Panc1 (cell line): ENCODE measurements at regions not wholly inside any gene's neighbourhood (a gene's known extent, or its start where the extent isn't known, plus 50 kb on each side); places are given as distances from the start of the nearest gene placed in this dataset.

Experiments used
- ATAC-seq: fragments of 200-7000 bp; cut with Tn5 transposase; 2 replicates; pipeline ENCODE4 v1.9.1; 2020; ENCODE audit warnings: mild to moderate bottlenecking, moderate library complexity
- BruUV-seq: library from RNA; stranded (reverse); fragments of 400-500 nt; replicated peaks from 2 replicates; lab custom pipeline; 2021; lab: Mats Ljungman, UMichigan
- CTCF ChIA-PET: fragments of 300-600 bp; sonication (Branson Sonifier 250); formaldehyde crosslinking; loops from one replicate; lab custom pipeline; 2022; ENCODE audit warnings: antibody characterized with exemption; lab: Charles Lee
- POLR2A ChIA-PET: fragments of 300-600 bp; sonication (Branson Sonifier 250); formaldehyde crosslinking; loops from one replicate; lab custom pipeline; 2022; ENCODE audit warnings: antibody characterized with exemption; lab: Charles Lee
- DNase-seq: peaks from one replicate; pipeline ENCODE4 v3.0.0-alpha.2; 2010; ENCODE audit warnings: low read depth, low spot score
- H3K27ac ChIP-seq: 2 replicates; pipeline ENCODE4 v1.5.1; 2011; ENCODE audit warnings: mild to moderate bottlenecking, low read length, inconsistent platforms
- H3K27me3 ChIP-seq: fragments of 200-500 bp; sonication (Bioruptor generic); 2 replicates; pipeline ENCODE4 v1.6.0; 2014; ENCODE audit warnings: low read length, inconsistent platforms; ENCODE audit not compliant: control insufficient read depth, insufficient read depth
- H3K36me3 ChIP-seq: fragments of 200-500 bp; sonication (Bioruptor generic); 2 replicates; pipeline ENCODE4 v1.5.1; 2014; ENCODE audit warnings: inconsistent platforms, mild to moderate bottlenecking, low read length, moderate library complexity; ENCODE audit not compliant: control insufficient read depth, insufficient read depth
- H3K4me1 ChIP-seq: 2 replicates; pipeline ENCODE4 v1.5.1; 2011; ENCODE audit warnings: inconsistent platforms, mild to moderate bottlenecking, low read length, moderate library complexity; ENCODE audit not compliant: control insufficient read depth, insufficient read depth
- H3K4me3 ChIP-seq, 2 experiments: 2 replicates each; pipeline ENCODE4 v1.5.1; 2011 to 2012; ENCODE audit warnings: low read depth in 2 of 2, low read length in 2 of 2, mild to moderate bottlenecking in 2 of 2, inconsistent platforms in 1 of 2, moderate library complexity in 1 of 2
- H3K9me3 ChIP-seq: fragments of 200-500 bp; sonication (Bioruptor generic); 2 replicates; pipeline ENCODE4 v1.5.1; 2014; ENCODE audit warnings: low read depth, mild to moderate bottlenecking, inconsistent platforms, low read length, moderate library complexity; ENCODE audit not compliant: control insufficient read depth, insufficient read depth
- POLR2AphosphoS5 ChIP-seq: IDR thresholded peaks from 2 replicates; pipeline ENCODE4 v1.6.1; 2012; ENCODE audit warnings: mild to moderate bottlenecking, low read depth, low read length, moderate library complexity
- SIN3A ChIP-seq: IDR thresholded peaks from 2 replicates; pipeline ENCODE4 v1.6.1; 2012; ENCODE audit warnings: low read depth, mild to moderate bottlenecking, low read length, moderate library complexity, borderline replicate concordance; ENCODE audit not compliant: insufficient read depth
- TCF7L2 ChIP-seq: IDR thresholded peaks from 2 replicates; pipeline ENCODE4 v1.6.1; 2011; ENCODE audit warnings: mild to moderate bottlenecking, low read depth, low read length, inconsistent platforms
- in situ Hi-C: cut with HindIII; loops from 2 replicates; pipeline ENCODE4 v1.10.0; 2016; ENCODE audit warnings: low sequenced_read_pairs, low pct_unique_long_range_greater_than_20kb
- intact Hi-C: fragments of 100-400 bp; cut with micrococcal nuclease; formaldehyde crosslinking; loops from one replicate; pipeline ENCODE4 v1.10.0; 2022; ENCODE audit not compliant: unreplicated experiment
- TF ChIP-seq, protein P1 (sequence below), 2 experiments: IDR thresholded peaks; 2 replicates each; pipeline ENCODE4 v1.6.1; 2011 to 2012; ENCODE audit warnings: low read depth in 2 of 2, control low read depth in 1 of 2, low read length in 1 of 2, mild to moderate bottlenecking in 1 of 2, moderate library complexity in 1 of 2; ENCODE audit not compliant: insufficient read depth in 1 of 2
- TF ChIP-seq, protein P2 (sequence below): fragments of 450-650 bp; IDR thresholded peaks from 2 replicates; pipeline ENCODE4 v1.5.1; 2017; ENCODE audit warnings: mild to moderate bottlenecking

DNA sequence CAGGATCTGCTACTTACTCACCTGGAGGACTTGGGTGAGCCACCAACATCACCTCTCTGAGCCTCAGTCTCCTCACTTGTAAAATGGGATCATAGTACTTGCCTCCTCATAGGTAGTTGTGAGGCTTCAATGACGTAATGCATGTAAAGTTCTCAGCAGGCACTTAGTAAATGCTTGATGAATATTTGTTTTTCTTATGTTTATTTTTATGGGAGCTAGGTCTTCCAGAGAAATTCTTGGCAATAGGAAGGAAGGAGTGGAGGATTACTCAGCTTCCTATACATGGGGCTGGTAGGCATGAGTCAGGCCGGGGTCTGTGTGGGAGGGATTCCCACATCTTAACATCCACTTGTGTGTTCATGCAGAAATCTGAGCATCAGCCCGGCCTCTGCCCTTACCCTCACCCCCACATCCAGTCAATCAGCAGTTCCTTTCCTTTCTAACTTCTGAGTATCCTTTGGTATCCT, 95.4 kb upstream of the USP24 start:
- Histone ChIP-seq H3K4me3 (no peak overlapping the region), H3K9me3 (no peaks in the 10 kb centered on the region), H3K36me3 (no peaks in the 10 kb centered on the region), H3K4me1 (peaks cover 13% of the 10 kb centered on the region), H3K27me3 (no peaks in the 10 kb centered on the region), H3K27ac (no peak overlapping the region)
- ChIA-PET CTCF (interaction anchor here (0.6 kb wide), 1 partner anchor 370 kb away, joined by 3 read pairs; no protein-coding TSS in a partner anchor), POLR2A (no interaction called here)
- BruUV-seq, result no TSS peak
- intact Hi-C loops (no loop called here), in situ Hi-C loops (no loop called here)
- TF ChIP-seq POLR2AphosphoS5 (no peak; the same call in 1 of the 2 replicates), SIN3A (no peak), TCF7L2 (no peak)
- TF ChIP-seq, protein P1, sequence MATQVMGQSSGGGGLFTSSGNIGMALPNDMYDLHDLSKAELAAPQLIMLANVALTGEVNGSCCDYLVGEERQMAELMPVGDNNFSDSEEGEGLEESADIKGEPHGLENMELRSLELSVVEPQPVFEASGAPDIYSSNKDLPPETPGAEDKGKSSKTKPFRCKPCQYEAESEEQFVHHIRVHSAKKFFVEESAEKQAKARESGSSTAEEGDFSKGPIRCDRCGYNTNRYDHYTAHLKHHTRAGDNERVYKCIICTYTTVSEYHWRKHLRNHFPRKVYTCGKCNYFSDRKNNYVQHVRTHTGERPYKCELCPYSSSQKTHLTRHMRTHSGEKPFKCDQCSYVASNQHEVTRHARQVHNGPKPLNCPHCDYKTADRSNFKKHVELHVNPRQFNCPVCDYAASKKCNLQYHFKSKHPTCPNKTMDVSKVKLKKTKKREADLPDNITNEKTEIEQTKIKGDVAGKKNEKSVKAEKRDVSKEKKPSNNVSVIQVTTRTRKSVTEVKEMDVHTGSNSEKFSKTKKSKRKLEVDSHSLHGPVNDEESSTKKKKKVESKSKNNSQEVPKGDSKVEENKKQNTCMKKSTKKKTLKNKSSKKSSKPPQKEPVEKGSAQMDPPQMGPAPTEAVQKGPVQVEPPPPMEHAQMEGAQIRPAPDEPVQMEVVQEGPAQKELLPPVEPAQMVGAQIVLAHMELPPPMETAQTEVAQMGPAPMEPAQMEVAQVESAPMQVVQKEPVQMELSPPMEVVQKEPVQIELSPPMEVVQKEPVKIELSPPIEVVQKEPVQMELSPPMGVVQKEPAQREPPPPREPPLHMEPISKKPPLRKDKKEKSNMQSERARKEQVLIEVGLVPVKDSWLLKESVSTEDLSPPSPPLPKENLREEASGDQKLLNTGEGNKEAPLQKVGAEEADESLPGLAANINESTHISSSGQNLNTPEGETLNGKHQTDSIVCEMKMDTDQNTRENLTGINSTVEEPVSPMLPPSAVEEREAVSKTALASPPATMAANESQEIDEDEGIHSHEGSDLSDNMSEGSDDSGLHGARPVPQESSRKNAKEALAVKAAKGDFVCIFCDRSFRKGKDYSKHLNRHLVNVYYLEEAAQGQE (IDR thresholded peaks at IDR 0.05; ENCODE audit: insufficient read depth in 1 of 2, low read depth in 2 of 2, low read length in 1 of 2), result no peak
- TF ChIP-seq, protein P2, sequence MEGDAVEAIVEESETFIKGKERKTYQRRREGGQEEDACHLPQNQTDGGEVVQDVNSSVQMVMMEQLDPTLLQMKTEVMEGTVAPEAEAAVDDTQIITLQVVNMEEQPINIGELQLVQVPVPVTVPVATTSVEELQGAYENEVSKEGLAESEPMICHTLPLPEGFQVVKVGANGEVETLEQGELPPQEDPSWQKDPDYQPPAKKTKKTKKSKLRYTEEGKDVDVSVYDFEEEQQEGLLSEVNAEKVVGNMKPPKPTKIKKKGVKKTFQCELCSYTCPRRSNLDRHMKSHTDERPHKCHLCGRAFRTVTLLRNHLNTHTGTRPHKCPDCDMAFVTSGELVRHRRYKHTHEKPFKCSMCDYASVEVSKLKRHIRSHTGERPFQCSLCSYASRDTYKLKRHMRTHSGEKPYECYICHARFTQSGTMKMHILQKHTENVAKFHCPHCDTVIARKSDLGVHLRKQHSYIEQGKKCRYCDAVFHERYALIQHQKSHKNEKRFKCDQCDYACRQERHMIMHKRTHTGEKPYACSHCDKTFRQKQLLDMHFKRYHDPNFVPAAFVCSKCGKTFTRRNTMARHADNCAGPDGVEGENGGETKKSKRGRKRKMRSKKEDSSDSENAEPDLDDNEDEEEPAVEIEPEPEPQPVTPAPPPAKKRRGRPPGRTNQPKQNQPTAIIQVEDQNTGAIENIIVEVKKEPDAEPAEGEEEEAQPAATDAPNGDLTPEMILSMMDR, result no peak
- DNase-seq (peak; percentile 70), ATAC-seq (peak; percentile 92)

DNA sequence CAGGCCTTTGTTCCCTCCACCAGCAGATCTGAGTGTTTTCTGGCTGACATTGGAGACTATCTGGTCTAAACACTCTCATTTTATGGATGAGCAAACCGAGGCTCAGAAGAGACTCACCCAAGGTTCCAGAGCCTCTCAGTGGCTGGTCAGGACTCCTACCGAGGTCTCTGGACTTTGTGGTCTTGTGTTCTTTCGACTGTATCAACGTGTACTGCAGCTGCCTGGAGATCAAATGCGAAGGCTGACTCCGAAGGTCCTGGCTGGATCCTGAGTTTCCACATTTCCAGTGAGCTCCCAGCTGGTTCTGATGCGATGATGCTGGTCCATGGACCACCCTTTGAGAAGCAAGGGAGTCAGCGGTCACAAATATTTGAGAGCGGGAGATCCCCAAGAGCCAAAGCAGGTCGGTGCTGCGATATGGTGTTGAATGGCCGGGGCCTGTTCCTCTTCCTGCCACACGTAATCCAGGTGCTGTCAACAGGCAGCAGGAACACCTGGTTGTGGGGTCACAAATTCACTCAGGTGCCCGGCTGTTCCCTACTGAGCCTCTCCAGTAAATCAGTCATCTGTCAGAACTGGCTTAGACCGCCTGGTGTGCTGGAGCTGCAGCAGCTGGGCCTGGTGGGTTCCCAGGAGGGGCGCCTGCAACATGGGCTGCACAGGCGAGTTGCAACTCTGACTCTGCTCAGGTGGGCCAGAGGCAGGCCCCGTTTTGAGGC, 94.8 kb upstream of the USP24 start:
- ATAC-seq (peak; percentile 4; the same call in 1 of the 2 replicates), DNase-seq (no peak)
- ChIA-PET POLR2A (no interaction called here), CTCF (interaction anchor here (0.6 kb wide), 1 partner anchor 370 kb away, joined by 3 read pairs; no protein-coding TSS in a partner anchor)
- no TSS peak for BruUV-seq
- no peaks in the 10 kb centered on the region for H3K36me3 ChIP-seq
- H3K27me3 ChIP-seq, result no peaks in the 10 kb centered on the region
- TF ChIP-seq, protein P2, result no peak
- TF ChIP-seq TCF7L2 (no peak), SIN3A (no peak), POLR2AphosphoS5 (no peak)
- TF ChIP-seq, protein P1 (IDR thresholded peaks at IDR 0.05; ENCODE audit: insufficient read depth in 1 of 2, low read depth in 2 of 2, low read length in 1 of 2), result no peak
- no peak overlapping the region for H3K27ac ChIP-seq
- intact Hi-C loops (no loop called here), in situ Hi-C loops (no loop called here)
- H3K9me3 ChIP-seq, result no peaks in the 10 kb centered on the region
- H3K4me1 ChIP-seq, result peaks cover 13% of the 10 kb centered on the region
- no peak overlapping the region for H3K4me3 ChIP-seq
